Neural progenitor cell (in vitro differentiated cells): ENCODE measurements at regions not wholly inside any gene's neighbourhood (a gene's known extent, or its start where the extent isn't known, plus 50 kb on each side); places are given as distances from the start of the nearest gene placed in this dataset.

Experiments used
- CTCF ChIP-seq: fragments of 200-600 bp; sonication (generic); IDR thresholded peaks from 2 replicates; pipeline ENCODE4 v1.5.1; 2017; ENCODE audit warnings: antibody characterized with exemption, mild to moderate bottlenecking
- EZH2 ChIP-seq: fragments of 200-600 bp; sonication (generic); IDR thresholded peaks from 2 replicates; pipeline ENCODE4 v1.6.1; 2017; ENCODE audit warnings: antibody characterized with exemption, mild to moderate bottlenecking, moderate library complexity
- EZH2phosphoT487 ChIP-seq: fragments of 200-600 bp; sonication (generic); IDR thresholded peaks from 2 replicates; pipeline ENCODE4 v1.6.1; 2017; ENCODE audit warnings: antibody characterized with exemption

GRCh38 chrX:39996536-39996935 lies 101.2 kb downstream of the BCOR start:
- TF ChIP-seq EZH2phosphoT487 (no peak), EZH2 (no peak), CTCF (no peak)
